ENCODE measurements at regions not wholly inside any gene's neighbourhood (a gene's known extent, or its start where the extent isn't known, plus 50 kb on each side); places are given as distances from the start of the nearest gene placed in this dataset.
A peak's percentile ranks its signal among the peaks of the same experiment; 100 is the strongest.
"Not testable (repeated sequence)": the region's sequence is repeated elsewhere in the genome, so short reads cannot be mapped to it uniquely, and the experiment has no call there.

DNA sequence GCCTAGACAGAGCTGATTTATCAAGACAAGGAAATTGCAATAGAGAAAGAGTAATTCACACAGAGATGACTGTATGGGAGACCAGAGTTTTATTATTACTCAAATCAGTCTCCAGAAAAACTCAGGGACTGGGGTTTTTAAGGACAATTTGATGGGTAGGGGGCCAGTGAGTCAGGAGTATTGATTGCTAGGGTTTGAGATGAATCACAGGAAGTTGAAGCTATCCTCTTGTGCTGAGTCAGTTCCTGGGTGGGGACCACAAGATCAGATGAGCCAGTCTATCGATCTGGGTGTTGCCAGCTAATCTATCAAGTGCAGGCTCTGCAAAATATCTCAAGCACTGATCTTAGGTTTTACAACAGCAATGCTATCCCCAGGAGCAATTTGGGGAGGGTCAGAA, 87.4 kb upstream of the TGIF2LY start:
- not testable (repeated sequence) for DNase-seq

DNA sequence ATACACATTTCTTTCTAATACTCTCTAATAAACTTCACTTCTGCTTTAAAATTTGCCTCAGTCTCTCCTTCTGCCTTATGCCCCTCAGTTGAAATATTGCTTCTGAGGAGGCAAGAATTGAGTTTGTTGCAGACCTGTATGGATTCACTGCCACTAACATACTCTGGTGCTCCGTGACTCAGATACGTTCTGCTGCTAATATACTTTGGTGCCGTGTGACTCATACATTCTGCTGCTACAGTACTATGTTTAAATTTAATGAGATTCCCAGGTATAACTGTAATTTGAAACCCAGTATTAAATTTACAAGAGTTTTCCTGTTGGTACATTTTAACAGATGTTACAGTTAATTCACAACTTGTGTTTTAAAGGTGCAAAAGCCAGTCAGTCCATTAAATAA, 84.3 kb upstream of the TGIF2LY start:
- not testable (repeated sequence) for DNase-seq

DNA sequence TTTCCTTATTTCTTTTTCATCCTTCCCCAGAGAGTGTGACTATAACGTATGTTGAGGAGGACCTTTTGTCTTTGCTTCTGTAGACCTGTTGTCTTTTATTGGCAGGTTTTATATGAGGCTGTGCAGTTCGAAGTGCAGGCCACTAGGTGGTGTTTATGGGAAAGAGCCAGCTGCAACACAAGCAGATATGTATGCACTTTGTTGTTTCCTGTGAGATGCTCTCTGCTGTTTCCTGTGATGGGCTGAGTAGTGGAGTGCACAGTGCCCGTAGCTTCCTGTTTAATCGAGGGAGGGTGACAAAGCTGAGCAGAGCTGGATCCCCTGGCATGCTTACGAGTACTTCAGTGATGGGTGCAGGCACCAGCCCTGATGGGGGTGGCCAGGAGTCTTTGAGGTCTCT, 51.8 kb upstream of the TGIF2LY start:
- peak; percentile 8 for DNase-seq

All from NK-92 treated with Interleukin-12 subunit alpha and Interleukin-12 subunit beta, amount 100 ng/mL, for 24 hours (cell line).